ENCODE measurements at regions not wholly inside any gene's neighbourhood (a gene's known extent, or its start where the extent isn't known, plus 50 kb on each side); places are given as distances from the start of the nearest gene placed in this dataset.
A peak's percentile ranks its signal among the peaks of the same experiment; 100 is the strongest.

DNA sequence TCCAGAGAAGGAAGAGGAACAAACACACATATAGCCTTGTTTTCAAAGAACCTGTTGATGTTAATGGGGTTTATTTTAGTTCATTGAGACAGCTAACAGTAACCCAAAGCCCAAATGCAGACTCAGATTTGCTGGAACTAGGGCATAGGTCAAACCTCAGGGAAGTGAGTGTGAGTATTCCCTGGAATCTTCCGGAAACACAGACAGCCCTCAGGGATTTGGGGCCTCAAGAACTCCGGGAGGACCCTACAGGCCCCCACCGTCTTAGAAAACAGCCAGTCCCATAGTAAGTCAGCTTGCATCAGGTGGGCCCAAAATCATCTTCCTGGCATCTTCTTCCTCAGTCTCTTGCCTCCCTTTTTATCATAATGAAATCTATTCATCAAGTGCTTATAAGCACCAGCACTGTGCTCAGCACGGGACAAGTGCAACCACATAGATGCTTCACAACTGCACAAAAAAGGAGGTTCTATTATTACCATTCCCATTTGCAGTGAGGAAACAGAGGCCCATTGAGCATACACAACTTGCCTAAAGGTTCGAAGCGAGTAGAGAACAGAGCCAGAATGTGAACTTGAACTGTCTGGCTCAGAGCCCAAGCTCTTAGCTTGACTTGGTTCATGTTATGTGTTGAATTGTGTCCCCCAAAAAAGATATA is 50.2 kb upstream of the BCL11A start:
- DNase-seq: no peak

DNA sequence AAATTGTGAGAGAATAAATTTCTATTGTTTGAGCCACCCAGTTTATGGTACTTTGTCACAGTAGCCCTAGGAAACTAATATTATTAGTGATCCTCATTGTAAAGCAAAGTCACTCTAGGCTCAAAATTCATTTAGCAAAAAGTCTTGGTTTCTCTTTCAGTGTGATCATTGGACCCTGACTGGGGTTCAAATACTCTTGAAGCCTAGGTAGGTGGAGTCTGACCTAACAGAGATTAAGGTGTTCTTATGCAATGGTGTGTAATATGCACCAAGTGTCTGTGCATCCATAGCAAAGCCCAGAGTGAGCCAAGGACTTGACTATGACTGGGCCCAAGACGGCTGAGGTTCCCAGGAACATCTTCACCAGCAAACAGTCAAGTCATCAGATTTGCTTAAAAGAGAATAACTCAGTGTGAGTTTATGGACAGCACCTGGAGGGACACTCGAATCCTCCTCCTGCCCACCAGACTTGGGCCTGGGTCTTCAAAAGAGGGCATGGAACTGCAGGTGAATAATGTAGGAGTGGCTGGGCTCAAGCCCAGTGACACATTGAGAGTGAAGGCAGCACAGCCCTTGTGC is 51.1 kb upstream of the BCL11A start:
- no peak for DNase-seq

DNA sequence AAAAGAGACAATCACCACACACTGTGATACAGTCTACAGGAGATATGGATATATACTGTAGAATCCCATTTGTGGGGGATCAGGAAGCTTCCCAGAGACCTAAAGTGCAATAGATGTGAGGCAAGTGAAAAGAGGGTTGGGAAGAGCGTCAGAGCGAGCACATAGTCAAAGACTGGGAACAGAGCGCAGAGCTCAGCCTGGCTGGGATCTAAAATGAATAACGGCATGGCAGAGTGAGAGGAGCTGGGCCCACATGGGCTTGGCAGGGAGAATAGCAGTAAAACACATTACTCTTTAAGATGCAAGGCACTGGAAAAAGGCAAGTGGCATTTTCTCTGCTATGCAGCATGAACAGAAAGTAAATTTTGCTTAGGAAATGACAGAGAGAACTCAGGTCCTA is 52.4 kb upstream of the BCL11A start:
- no peak for DNase-seq

DNA sequence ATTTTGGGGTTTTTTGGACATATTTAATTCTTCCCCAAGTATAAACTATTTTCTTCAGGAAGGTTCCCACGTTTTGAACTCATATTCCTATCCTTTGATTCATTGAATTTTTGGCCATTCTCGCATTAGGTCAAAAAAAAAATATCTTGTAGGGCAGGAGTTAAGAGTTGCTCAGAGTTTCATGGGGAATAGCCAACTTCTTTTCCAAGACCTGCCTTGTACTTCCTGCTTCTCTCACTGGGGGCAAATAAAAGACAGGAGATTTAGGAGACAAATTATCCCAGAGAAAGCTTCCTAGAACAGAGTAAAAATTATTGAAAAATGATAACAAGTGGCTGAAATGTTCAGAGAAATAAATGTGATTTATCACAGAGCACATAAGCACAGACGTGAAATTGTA is 55.2 kb upstream of the BCL11A start:
- DNase-seq: no peak

DNA sequence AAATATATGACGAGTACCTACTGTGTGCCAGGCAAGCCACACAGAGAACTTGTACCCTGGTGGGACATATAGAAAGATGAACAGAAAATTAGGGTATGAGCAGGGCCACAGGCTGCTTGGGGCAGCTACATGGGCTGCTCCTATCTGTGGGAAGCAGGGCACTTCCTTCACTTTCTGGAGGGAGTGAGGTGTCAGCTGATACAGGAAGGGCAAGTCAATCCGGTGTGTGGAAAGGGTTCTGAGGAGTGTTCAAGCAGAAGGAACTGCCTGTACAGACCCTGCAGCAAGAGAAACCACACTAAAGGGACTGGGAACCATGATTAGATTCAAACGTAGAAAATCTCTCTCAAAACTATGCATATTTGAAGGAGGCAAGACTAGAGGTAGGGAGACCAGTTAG is 58.6 kb upstream of the BCL11A start:
- DNase-seq: no peak

DNA sequence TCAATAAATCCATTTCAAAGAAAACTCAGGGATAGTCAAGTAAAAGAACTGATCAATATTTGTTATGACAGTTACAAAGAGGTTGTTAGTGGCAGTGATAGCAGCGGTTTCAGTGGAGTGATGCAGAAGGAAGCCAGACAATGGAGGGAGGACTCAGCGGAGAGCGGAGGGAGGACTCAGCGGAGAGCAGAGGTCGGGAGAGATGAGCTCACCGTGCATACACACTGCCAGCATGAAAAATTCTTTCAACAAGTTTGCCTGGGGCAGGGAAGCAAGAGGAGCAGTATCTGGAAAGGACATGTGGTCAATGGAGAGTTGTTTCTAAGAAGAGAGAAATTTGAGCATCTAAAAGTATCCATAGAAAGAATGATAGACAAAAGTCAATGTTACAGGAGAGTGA is 60.9 kb upstream of the BCL11A start:
- no peak for DNase-seq

DNA sequence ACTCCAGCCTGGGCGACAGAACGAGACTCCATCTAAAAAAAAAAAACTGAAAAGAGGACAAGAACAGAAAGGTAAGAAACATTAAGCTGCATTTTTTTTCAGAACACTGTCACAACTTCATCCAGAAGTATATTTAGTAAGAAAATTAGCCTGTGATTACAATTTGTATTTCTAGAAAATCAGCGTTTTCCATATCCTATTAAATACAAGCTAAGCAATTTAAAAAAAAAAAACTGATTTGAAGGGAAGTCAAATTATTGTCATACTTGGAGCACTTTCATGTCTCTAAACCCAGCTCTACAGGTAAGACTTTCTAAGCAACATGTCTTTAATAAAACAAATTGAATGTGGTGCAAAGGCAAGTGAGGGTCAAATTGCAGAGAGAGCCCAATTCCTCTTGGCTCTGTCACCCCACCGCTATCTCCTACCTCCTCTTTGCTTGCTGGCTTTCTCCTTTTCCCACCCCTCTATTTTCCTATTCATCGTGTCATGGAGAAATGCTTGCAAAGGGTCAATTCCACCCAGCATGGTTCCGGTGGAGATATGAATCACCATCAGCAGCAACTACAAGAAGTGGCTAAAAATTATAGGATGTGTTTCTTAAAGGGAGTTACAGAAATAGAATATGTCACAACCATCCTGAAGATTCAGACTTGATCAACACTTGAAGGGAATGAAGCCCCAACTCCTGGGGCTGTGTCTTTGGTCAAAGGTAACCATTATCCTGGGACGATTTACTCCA is 68.4 kb upstream of the BCL11A start:
- no peak for DNase-seq

DNA sequence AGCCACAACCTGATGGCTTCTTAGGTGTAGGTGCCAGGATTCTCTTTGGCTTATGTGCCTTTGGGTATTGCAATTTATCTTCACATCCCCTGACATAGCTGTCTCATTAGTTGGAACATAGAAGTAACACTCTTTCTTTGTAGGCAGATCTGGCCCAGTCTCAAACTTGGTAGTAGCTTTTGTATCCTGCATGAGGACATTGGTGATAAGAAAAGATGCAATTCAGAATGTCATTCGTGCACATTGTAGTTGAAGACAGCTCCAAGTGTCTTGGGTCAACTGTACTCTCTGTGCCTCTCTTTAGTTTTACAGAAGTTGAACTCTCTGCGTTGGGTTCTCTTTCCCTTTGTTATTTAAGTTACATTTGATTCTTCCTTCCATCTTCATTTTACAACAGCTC is 69.6 kb upstream of the BCL11A start:
- no peak for DNase-seq

DNA sequence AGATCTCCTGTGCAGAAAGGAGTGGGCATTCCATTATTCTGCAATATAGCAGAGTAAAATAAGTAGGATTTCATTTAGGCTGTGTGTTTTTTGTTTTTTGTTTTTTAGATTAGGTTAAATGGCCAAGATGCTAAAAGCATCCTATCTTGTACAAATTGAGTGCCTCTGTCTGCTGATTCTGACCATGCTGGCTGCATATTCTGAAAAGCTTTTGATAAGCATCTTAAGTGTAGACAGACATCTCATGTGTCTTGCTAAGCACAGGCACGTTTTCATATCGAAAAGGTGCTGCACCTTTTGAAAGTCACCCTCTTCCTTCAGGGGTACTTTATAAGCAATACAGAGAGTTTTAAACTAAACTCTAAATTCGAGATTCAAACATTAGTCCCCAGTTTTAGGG is 74.0 kb upstream of the BCL11A start:
- no peak for DNase-seq

DNA sequence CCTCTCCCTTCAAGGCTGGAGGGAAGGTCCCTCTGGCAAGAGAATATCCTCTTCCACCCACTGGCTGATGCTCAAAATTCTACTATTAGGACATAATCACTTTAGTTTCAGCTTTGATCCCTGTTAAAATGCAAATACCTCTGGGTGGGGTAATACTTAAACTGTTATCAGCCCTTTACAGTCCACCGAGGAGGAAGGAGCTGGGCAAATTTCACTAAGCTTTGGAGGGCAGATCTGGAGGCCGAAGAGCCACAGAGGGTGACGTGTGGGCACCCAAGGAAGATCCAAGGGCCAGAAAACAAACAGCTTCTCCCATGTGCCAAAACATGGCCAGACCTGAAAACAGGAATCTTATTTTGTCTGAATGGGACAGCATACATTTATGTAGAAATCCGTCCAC is 74.6 kb upstream of the BCL11A start:
- DNase-seq: no peak

DNA sequence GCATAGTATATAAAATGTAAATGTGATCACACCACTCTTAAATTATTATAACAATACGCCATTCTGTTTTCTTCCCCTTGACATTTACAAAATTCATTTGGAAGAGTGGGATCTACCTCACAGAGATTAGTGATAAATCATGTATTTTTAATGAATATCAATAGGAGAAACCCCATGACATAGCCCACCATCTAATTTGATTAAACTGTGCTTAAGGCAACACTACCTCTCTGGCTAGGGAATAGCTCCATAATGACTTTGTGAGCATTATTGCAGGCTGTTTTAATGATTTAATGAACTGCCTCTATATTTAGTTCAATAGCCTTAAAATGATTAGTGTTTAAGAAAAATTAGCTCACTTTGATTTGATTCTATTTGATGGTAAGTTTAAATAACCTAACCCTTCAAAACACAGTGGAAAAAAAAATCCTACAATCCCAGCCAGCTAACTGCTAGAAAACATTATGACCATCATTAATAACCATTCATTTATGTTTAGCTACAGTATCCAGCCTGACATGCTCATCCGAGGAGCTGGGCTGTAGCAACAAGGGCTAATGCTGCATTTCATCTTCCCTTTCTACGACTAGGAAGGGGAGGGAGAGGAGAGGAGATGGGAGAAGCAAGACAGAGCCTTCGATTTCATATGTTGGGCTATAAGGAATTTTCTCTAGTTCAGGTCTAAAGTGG is 75.3 kb upstream of the BCL11A start:
- no peak for DNase-seq

DNA sequence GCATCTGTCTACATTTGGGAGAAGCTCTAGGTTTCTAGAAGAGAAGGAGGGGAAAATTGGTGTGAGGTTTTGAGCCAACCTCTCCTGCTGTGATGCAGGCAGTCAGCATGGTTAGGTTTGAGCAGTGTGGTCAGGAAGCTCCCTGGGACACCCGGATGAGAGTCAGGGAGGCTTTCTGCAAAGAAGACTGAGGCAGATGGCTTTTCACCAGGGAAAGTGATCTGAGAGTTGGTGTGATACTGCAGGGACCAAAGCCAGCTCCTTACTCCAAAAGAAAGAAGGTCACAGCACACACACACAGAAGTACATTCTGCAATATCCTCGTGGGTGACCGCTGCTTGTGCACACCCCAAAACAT is 75.8 kb upstream of the BCL11A start:
- DNase-seq: no peak

DNA sequence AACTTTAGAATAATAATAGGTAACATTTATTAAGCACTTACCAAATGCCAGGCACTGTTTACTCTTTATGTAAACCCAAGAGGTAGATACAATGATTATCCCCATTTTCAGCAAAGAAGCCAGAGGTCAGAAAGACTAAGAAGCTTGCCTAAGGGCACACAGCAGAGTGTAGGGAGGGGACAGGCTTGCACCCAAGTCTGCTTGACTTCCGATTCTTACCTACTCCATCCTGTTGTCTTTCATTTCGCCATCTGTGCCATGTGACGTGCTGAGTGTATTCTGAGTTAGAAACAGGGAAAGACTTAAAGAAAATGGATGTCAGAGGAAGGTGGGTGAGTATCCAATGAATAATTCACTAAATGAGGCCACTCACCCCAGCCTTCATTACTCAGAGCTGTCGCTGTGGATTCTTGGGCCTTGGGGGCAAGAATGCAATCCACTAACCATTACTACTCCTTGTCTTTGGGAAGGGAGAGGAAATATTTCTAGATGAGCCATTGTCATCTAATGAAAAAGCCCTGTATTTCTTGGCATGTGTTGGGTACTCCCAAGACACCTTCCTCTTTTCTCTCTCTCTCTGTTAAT is 76.4 kb upstream of the BCL11A start:
- no peak for DNase-seq

DNA sequence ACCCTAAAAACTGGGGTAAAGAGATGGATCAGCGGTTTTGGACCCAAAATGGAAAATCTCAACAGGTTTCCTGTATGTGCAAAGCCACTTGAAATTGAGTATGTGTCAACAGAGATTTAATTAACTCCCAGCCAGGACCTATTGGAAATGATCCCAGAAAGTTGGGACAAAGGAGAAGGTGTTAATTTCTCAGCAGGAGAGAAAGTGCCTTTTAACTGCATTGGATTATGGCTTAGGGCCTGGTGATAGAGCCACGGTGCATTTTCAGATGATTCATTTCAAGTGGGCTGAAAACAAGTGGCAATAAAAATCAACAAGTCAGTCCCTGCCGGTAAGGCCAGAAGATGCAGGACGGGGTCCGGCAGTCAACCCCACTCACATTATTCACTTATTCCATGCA is 80.2 kb upstream of the BCL11A start:
- DNase-seq: peak; percentile 19

DNA sequence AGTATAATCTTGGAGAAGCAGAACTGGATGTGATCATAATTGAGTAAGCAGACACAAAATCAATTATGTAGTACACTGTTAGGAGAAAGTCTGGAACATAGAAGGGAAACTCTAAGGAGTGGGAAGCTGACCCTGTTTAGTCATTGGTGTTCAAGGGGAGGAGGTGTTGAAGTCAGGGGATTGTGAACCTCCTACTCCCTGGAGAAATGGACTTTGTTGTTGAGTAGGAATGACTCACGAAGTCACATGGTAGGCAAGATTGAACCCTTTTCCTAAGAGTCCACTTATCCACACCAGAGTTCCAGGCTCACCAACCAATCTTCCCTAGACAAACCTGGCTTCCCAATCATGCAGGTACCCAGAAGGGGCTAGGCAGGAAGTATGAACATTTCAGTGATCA is 81.0 kb upstream of the BCL11A start:
- no peak for DNase-seq

DNA sequence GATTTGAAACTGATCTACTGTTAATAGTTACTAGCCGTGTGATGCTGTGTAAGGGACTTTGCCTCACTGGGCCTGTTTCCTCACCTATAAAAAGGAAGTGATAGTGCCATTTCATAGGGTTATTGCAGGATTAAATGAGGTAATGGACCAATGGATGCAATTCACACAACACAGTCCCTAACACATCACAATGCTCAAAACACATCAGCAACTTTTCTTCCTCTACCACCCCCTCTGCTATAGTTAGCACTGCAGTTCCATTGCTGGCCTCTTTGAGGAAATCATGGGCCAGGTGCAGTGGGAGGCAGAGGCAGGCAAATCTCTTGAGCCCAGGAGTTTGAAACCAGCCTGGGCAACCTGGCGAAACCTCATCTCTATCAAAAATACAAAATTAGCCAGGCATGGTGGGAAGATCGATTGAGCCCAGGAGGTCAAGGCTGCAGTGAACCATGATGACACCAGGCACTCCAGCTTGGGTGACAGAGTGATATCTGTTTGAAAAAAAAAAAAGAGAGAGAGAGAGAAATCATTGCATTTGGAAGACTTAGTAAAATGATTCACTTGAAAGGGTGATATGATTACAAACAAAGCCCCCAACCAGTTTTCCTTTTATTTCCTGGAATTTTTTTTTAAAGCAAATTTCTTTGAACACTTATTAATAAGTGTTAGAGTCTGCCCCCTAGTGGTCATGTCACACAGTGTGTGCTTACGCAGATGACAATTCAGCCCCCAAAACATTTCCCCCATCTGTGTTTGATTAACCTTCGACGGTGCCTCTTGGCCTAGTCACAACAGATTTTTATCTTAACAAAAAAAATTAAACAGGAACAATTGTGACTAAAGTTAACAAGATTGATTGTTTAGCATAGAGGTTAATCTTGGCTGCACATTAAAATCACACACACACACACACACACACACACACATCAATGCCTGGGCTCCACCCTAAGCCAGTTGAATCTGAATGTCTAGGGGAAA is 88.6 kb upstream of the BCL11A start:
- no peak for DNase-seq

DNA sequence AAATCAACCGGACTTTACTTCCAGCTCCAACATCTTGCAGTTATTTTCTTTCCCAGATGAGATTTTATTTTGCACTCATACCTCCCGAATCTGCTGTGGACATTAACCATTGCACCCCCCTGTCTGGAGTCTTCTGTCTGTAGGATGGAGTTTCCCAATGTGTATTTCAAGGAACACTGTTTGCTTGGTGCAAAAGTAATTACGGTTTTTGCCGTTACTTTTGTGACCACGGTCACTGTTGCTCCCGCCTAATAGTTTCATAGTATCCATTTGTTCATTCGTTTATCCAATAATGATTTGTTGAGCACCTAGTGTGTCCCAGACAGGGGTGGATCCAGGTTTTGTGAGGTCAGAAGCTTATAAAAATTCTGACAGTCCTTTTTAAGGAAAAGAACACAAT is 90.3 kb upstream of the BCL11A start:
- no peak for DNase-seq

DNA sequence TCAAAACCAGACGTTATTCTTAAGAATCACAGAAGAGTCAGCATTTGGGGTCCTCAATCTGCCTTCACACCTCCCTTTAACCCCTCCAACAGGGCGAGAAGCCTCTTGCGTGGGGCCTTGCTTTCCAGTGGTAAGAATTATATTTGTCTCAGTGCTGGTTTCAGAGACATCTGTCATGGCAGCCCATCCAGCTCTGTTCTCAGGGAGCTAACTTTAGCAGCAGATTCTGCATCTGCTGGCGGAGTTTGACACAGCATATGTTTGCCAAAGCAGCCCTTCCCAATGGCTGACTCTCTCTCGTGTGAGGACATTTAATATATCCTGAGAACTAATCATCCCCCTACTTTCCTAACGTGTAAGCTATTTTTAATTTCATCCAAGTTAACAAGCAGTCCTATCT is 91.5 kb upstream of the BCL11A start:
- DNase-seq: no peak

DNA sequence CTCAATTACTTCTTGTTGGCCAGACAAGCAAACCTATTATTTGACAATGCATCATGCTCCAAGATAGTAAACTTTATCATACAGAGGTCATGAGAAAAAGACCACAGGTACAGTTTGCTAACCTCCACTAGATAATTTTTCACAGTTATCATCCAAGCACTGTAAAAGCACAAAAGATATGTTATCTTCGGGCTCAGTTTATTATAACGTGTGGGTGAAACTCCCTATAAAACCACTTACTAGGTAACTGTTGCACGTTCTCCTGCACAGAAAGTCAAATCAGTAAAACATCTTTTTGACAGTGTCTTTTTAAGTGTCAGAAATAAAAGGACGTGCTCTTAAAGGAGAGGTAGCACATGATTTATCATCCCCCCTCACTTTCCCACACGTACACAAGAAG is 94.7 kb upstream of the BCL11A start:
- no peak for DNase-seq

DNA sequence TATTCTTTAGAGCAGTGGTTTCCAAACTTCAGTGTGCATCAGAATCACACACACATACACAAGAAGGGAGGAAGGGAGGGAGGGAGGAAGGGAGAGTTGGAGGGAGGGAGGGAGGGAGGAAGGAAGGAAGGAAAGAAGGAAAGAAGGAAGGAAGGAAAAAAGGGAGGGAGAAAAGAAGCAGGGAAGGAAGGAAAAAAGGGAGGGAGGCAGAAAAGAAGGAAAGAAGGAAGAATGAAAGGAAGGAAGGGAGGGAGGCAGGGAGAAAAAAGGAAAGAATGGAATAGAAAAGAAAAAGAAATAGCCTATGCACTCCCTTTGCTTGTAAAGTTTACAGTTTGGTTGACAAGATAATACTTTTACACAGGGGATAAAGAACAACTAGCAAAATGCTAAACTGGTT is 96.3 kb upstream of the BCL11A start:
- DNase-seq: no peak

DNA sequence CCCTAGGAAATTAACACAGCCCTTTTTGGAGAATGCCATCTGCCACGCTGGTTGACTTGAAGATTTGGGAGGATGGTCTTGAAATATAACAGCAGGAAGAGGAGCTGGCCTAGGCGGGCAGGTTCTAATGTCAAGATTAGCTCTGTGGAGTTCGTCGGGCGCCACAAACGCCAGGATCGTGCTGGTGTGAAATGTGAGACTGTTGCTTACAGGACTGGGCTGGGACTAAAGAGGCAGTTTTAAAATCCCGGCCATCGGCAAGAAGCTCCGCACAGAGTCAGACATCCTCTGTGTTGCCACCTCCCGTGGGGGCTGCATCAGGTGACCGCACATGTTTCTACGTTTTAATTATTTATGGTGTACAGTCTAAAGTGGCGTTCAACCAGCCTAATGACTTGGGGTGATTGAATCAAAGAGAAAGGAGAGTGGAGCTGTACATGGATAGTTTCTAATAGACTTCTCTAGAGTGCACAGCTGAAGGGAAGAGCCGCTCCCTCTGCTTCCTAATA is 99.4 kb upstream of the BCL11A start:
- peak; percentile 31 for DNase-seq

DNA sequence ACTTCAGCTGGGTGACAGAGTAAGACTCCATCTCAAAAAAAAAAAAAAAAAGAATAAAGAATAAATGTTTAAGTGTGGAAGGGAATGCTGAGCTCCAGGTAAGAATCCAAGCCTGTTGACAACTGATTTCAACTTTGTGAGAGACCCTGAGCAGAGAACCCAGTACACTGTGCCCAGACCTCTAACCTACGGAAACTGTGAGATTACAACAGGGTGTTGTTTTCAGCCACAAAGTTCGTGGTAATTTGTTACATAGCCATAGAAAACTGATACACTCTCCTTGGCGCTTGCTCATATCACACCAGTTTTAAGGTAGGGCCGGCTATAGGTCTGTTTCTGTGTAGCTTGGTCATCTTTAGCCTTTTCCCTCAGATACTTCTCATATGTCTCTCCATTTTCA is 98.4 kb upstream of the PAPOLG start:
- DNase-seq: no peak
